HL-60 (cell line): ENCODE measurements at regions not wholly inside any gene's neighbourhood (a gene's known extent, or its start where the extent isn't known, plus 50 kb on each side); places are given as distances from the start of the nearest gene placed in this dataset.

Experiments
- DNase-seq, 2 experiments: peaks; one replicate each; pipeline ENCODE4 v3.0.0-alpha.2; 2010 to 2020; ENCODE audit warnings: low read depth in 1 of 2, low spot score in 1 of 2
- H3K27ac ChIP-seq: fragments of 250-450 bp; sonication (Bioruptor Pico); replicated peaks from 2 replicates; pipeline ENCODE4 v1.5.1; 2020; ENCODE audit warnings: mild to moderate bottlenecking, moderate library complexity
- H3K27me3 ChIP-seq: fragments of 250-450 bp; sonication (Bioruptor Pico); 2 replicates; pipeline ENCODE4 v1.5.1; 2021; ENCODE audit warnings: mild to moderate bottlenecking, moderate library complexity; ENCODE audit not compliant: insufficient read depth, poor library complexity, severe bottlenecking
- H3K4me3 ChIP-seq: replicated peaks from 2 replicates; pipeline ENCODE4 v1.5.1; 2011; ENCODE audit warnings: mild to moderate bottlenecking, control low read depth, low read length; ENCODE audit not compliant: insufficient read depth
- CTCF ChIP-seq: IDR thresholded peaks from one replicate; pipeline ENCODE4 v1.5.1; 2011; ENCODE audit warnings: low read length, control low read depth, inconsistent platforms; ENCODE audit not compliant: insufficient read depth
- GABPA ChIP-seq: IDR thresholded peaks from 2 replicates; pipeline ENCODE4 v1.6.1; 2012; ENCODE audit warnings: low read depth
- POLR2AphosphoS5 ChIP-seq: IDR thresholded peaks from 2 replicates; pipeline ENCODE4 v1.6.1; 2012; ENCODE audit warnings: low read depth
- REST ChIP-seq: IDR thresholded peaks from 2 replicates; pipeline ENCODE4 v1.6.1; 2012; ENCODE audit warnings: low read depth; ENCODE audit not compliant: insufficient replicate concordance
- SPI1 ChIP-seq: IDR thresholded peaks from 2 replicates; pipeline ENCODE4 v1.6.1; 2012; ENCODE audit warnings: low read depth, mild to moderate bottlenecking, borderline replicate concordance

- no peaks in the 10 kb centered on the region for H3K27me3 ChIP-seq
- H3K27ac ChIP-seq, result no peak overlapping the region
- no peak overlapping the region for H3K4me3 ChIP-seq
- TF ChIP-seq POLR2AphosphoS5 (no peak), REST (no peak), GABPA (no peak), CTCF (no peak), SPI1 (no peak)
- DNase-seq, result no peak
Observed at GRCh38 chr10:23676296-23676695, 237.4 kb downstream of the OTUD1 start.

- Histone ChIP-seq H3K27me3 (no peaks in the 10 kb centered on the region), H3K27ac (no peak overlapping the region), H3K4me3 (no peak overlapping the region)
- TF ChIP-seq REST (no peak), POLR2AphosphoS5 (no peak), CTCF (no peak), GABPA (no peak), SPI1 (no peak)
- DNase-seq, result no peak
Observed at GRCh38 chr10:23686722-23687121, 247.8 kb downstream of the OTUD1 start.

GRCh38 chr10:23692736-23693135, 253.9 kb downstream of the OTUD1 start:
- peaks cover 7% of the 10 kb centered on the region for H3K27me3 ChIP-seq
- H3K4me3 ChIP-seq, result no peak overlapping the region
- TF ChIP-seq GABPA, result no peak
- TF ChIP-seq CTCF, result no peak
- no peak for TF ChIP-seq POLR2AphosphoS5
- no peak for TF ChIP-seq SPI1
- no peak for TF ChIP-seq REST
- no peak overlapping the region for H3K27ac ChIP-seq
- no peak for DNase-seq
